ENCODE measurements at regions not wholly inside any gene's neighbourhood (a gene's known extent, or its start where the extent isn't known, plus 50 kb on each side); places are given as distances from the start of the nearest gene placed in this dataset.
"Not testable (repeated sequence)": the region's sequence is repeated elsewhere in the genome, so short reads cannot be mapped to it uniquely, and the experiment has no call there.

DNA sequence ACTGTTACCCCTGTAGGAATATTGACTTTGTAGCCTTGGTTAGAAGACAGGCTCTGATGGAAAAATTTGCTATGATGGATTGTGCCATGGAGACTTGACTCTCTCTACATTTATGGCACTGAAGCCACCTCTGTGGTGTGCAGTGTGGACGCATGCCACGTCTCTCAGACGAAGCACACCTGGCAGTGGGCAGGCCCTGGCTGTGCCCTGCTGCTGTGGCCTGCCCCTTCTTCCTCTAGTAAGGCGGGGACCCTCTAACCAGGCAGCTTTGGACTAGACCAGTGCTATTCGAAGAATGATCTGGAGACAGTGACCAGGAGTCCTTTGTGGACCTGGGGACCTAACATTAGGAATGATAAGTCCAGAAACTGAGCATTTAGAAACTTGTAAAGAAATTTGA lies 773.5 kb upstream of the TPTE start:
- not testable (repeated sequence) for TF ChIP-seq MEF2A (IDR thresholded peaks at IDR 0.05; ENCODE audit: control insufficient read depth, low read depth, low read length); MYBL2 (IDR thresholded peaks at IDR 0.05; ENCODE audit: low read depth); MYBL2 (CRISPR knock-in tag; IDR thresholded peaks at IDR 0.05; ENCODE audit: borderline replicate concordance)
